ENCODE measurements at regions not wholly inside any gene's neighbourhood (a gene's known extent, or its start where the extent isn't known, plus 50 kb on each side); places are given as distances from the start of the nearest gene placed in this dataset.

DNA sequence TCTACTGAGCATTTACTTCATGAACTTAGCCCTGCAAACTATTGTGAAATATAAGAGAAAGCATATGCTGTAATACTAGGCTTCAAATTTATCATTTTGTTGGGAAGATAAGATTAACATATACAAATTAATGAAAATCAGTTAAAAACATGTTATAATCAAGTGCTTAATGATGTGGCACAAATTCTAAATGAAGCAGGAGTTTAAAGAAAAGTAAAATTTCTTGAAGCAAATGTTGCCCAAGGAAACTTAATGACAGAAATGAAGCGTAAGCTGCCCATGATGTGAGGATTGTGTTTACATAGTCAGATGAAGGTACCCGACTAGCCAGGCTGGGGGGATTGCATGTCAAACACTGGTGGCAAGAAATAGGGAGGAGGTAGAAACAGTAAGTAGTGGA is 103.1 kb upstream of the GAP43 start:
- no peaks in the 10 kb centered on the region for H3K9me3 ChIP-seq (ENCODE audit: control insufficient read depth, insufficient read depth, low read depth, low read length)
- no peaks in the 10 kb centered on the region for H3K27me3 ChIP-seq (ENCODE audit: control insufficient read depth, insufficient read depth, low read length)
- H3K27ac ChIP-seq (ENCODE audit: low read depth, low read length): no peak overlapping the region
- H3K9ac ChIP-seq (ENCODE audit: low read length): no peak overlapping the region
- no peaks in the 10 kb centered on the region for H3K36me3 ChIP-seq (ENCODE audit: control insufficient read depth, insufficient read depth, low read length)
- peaks cover 30% of the 10 kb centered on the region for H3K4me1 ChIP-seq (ENCODE audit: control insufficient read depth, insufficient read depth, low read length)
- no peak overlapping the region for H3K4me3 ChIP-seq (ENCODE audit: low read depth, low read length)

GRCh38 chr3:115520651-115521245 is 102.6 kb upstream of the GAP43 start:
- H3K27ac ChIP-seq (ENCODE audit: low read depth, low read length): no peak overlapping the region
- no peak overlapping the region for H3K4me3 ChIP-seq (ENCODE audit: low read depth, low read length)
- H3K9me3 ChIP-seq (ENCODE audit: control insufficient read depth, insufficient read depth, low read depth, low read length): no peaks in the 10 kb centered on the region
- no peaks in the 10 kb centered on the region for H3K36me3 ChIP-seq (ENCODE audit: control insufficient read depth, insufficient read depth, low read length)
- H3K4me1 ChIP-seq (ENCODE audit: control insufficient read depth, insufficient read depth, low read length): peaks cover 30% of the 10 kb centered on the region
- H3K9ac ChIP-seq (ENCODE audit: low read length): no peak overlapping the region
- no peaks in the 10 kb centered on the region for H3K27me3 ChIP-seq (ENCODE audit: control insufficient read depth, insufficient read depth, low read length)

- Histone ChIP-seq H3K4me1 (ENCODE audit: control insufficient read depth, insufficient read depth, low read length) (peaks cover 17% of the 10 kb centered on the region), H3K27ac (ENCODE audit: low read depth, low read length) (no peak overlapping the region), H3K27me3 (ENCODE audit: control insufficient read depth, insufficient read depth, low read length) (no peaks in the 10 kb centered on the region), H3K9ac (ENCODE audit: low read length) (no peak overlapping the region), H3K9me3 (ENCODE audit: control insufficient read depth, insufficient read depth, low read depth, low read length) (no peaks in the 10 kb centered on the region), H3K4me3 (ENCODE audit: low read depth, low read length) (no peak overlapping the region), H3K36me3 (ENCODE audit: control insufficient read depth, insufficient read depth, low read length) (no peaks in the 10 kb centered on the region)
Measured at GRCh38 chr3:115523458-115523857, 99.9 kb upstream of the GAP43 start.

DNA sequence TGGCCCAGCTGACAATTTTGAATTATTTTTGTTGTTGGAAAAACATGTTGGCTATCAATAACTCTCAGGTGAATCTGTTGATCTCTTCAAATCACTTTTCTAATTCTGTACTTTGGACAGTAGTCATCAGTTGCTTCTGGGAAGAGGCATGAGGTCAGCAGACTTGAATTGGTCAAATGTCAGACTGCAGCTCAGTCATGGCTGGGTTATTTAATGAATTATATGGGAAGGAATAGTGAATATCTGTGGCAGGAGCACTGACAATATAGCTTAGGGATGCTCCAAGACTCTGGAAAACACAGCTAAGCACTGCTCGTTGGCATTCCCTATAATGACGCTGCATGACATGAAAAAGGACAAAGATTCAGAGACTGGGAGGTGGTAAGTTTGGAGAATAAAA is 98.8 kb upstream of the GAP43 start:
- no peak overlapping the region for H3K27ac ChIP-seq (ENCODE audit: low read depth, low read length)
- H3K9ac ChIP-seq (ENCODE audit: low read length): no peak overlapping the region
- H3K27me3 ChIP-seq (ENCODE audit: control insufficient read depth, insufficient read depth, low read length): no peaks in the 10 kb centered on the region
- no peak overlapping the region for H3K4me3 ChIP-seq (ENCODE audit: low read depth, low read length)
- no peaks in the 10 kb centered on the region for H3K9me3 ChIP-seq (ENCODE audit: control insufficient read depth, insufficient read depth, low read depth, low read length)
- H3K4me1 ChIP-seq (ENCODE audit: control insufficient read depth, insufficient read depth, low read length): peaks cover 9% of the 10 kb centered on the region; the same call in 1 of the 2 replicates
- no peaks in the 10 kb centered on the region for H3K36me3 ChIP-seq (ENCODE audit: control insufficient read depth, insufficient read depth, low read length)

DNA sequence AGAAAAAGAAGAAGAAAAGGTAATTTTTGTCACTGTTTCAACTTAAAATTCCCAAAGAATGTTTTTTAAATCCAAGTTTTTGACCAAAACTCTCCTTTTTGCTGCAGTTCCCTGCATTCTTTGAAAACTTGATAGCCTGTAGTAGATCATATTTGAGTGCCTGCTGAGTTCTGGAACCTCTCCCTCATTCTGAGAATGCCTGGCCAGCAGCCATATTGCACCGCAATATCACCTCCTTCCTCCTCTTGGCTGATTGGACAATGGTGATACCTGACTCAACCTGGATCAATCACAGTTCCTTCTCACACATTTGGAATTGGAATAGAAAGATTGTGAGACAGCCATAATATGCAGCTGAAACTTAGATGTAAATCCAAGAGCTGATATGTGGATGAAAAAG is 97.6 kb upstream of the GAP43 start:
- no peaks in the 10 kb centered on the region for H3K27me3 ChIP-seq (ENCODE audit: control insufficient read depth, insufficient read depth, low read length)
- H3K4me1 ChIP-seq (ENCODE audit: control insufficient read depth, insufficient read depth, low read length): peaks cover 5% of the 10 kb centered on the region; the same call in 1 of the 2 replicates
- H3K9me3 ChIP-seq (ENCODE audit: control insufficient read depth, insufficient read depth, low read depth, low read length): no peaks in the 10 kb centered on the region
- no peak overlapping the region for H3K27ac ChIP-seq (ENCODE audit: low read depth, low read length)
- H3K36me3 ChIP-seq (ENCODE audit: control insufficient read depth, insufficient read depth, low read length): no peaks in the 10 kb centered on the region
- no peak overlapping the region for H3K4me3 ChIP-seq (ENCODE audit: low read depth, low read length)
- H3K9ac ChIP-seq (ENCODE audit: low read length): no peak overlapping the region

- Histone ChIP-seq H3K36me3 (ENCODE audit: control insufficient read depth, insufficient read depth, low read length) (no peaks in the 10 kb centered on the region), H3K9me3 (ENCODE audit: control insufficient read depth, insufficient read depth, low read depth, low read length) (peaks cover 4% of the 10 kb centered on the region; the same call in 1 of the 2 replicates)
Measured at GRCh38 chr3:115533218-115533617, 90.1 kb upstream of the GAP43 start.

DNA sequence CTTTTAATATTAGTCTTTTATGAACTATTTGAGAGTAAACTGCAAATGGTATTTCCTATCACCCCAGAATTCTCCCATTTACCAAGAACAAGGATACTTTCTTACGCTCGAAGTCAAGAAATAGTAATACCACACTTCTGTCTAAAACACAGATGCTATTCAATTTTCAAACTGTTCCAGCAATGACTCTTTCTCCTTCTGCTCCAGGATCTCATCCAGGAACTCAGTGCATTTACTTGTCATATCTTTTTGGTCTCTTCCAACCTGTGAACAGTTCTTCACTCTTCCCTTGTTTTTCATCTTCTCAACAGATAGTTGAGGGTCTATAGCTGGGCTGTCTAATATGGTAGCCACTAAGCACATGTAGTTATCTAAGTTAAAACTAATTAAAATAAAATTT is 87.1 kb upstream of the GAP43 start:
- Histone ChIP-seq H3K36me3 (ENCODE audit: control insufficient read depth, insufficient read depth, low read length) (no peaks in the 10 kb centered on the region), H3K27ac (ENCODE audit: low read depth, low read length) (no peak overlapping the region), H3K9me3 (ENCODE audit: control insufficient read depth, insufficient read depth, low read depth, low read length) (peaks cover 3% of the 10 kb centered on the region; the same call in 1 of the 2 replicates), H3K9ac (ENCODE audit: low read length) (no peak overlapping the region), H3K4me1 (ENCODE audit: control insufficient read depth, insufficient read depth, low read length) (no peaks in the 10 kb centered on the region), H3K4me3 (ENCODE audit: low read depth, low read length) (no peak overlapping the region), H3K27me3 (ENCODE audit: control insufficient read depth, insufficient read depth, low read length) (no peaks in the 10 kb centered on the region)

More at GRCh38 chr3:115533218-115533617, 90.1 kb upstream of the GAP43 start:
- Histone ChIP-seq H3K27ac (ENCODE audit: low read depth, low read length) (no peak overlapping the region), H3K4me1 (ENCODE audit: control insufficient read depth, insufficient read depth, low read length) (no peaks in the 10 kb centered on the region), H3K4me3 (ENCODE audit: low read depth, low read length) (no peak overlapping the region), H3K27me3 (ENCODE audit: control insufficient read depth, insufficient read depth, low read length) (no peaks in the 10 kb centered on the region), H3K9ac (ENCODE audit: low read length) (no peak overlapping the region)

- Histone ChIP-seq H3K27me3 (ENCODE audit: control insufficient read depth, insufficient read depth, low read length) (no peaks in the 10 kb centered on the region), H3K9ac (ENCODE audit: low read length) (no peak overlapping the region), H3K9me3 (ENCODE audit: control insufficient read depth, insufficient read depth, low read depth, low read length) (no peaks in the 10 kb centered on the region), H3K36me3 (ENCODE audit: control insufficient read depth, insufficient read depth, low read length) (no peaks in the 10 kb centered on the region), H3K4me3 (ENCODE audit: low read depth, low read length) (no peak overlapping the region), H3K4me1 (ENCODE audit: control insufficient read depth, insufficient read depth, low read length) (no peaks in the 10 kb centered on the region), H3K27ac (ENCODE audit: low read depth, low read length) (no peak overlapping the region)
Measured at GRCh38 chr3:115537669-115538068, 85.6 kb upstream of the GAP43 start.

GRCh38 chr3:115547207-115547606 is 76.1 kb upstream of the GAP43 start:
- no peak overlapping the region for H3K4me3 ChIP-seq (ENCODE audit: low read depth, low read length)

DNA sequence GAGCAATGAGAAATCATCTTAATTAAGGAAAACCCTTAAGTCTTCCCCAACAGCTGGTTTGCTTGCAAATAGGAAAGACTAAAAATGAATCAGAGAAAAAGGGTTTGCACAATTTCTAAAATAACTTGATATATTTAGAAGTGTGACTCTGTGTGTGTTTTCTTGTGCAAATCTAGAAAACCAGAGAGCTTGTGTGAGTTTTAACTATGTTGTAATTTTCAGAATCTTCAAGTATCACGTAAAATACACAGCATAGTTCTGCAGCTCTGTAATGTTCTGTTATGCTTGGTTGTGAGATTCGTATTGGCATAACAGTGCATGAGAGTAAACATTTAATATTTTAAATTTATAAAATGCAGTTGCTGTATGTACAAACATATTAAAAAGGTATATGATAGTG is 74.7 kb upstream of the GAP43 start:
- Histone ChIP-seq H3K4me3 (ENCODE audit: low read depth, low read length) (no peak overlapping the region), H3K4me1 (ENCODE audit: control insufficient read depth, insufficient read depth, low read length) (peaks cover under 1% of the 10 kb centered on the region; the same call in 1 of the 2 replicates), H3K9ac (ENCODE audit: low read length) (no peak overlapping the region), H3K27ac (ENCODE audit: low read depth, low read length) (no peak overlapping the region), H3K36me3 (ENCODE audit: control insufficient read depth, insufficient read depth, low read length) (no peaks in the 10 kb centered on the region), H3K9me3 (ENCODE audit: control insufficient read depth, insufficient read depth, low read depth, low read length) (no peaks in the 10 kb centered on the region), H3K27me3 (ENCODE audit: control insufficient read depth, insufficient read depth, low read length) (no peaks in the 10 kb centered on the region)

More at GRCh38 chr3:115547207-115547606, 76.1 kb upstream of the GAP43 start:
- Histone ChIP-seq H3K27me3 (ENCODE audit: control insufficient read depth, insufficient read depth, low read length) (no peaks in the 10 kb centered on the region), H3K4me1 (ENCODE audit: control insufficient read depth, insufficient read depth, low read length) (no peaks in the 10 kb centered on the region), H3K9me3 (ENCODE audit: control insufficient read depth, insufficient read depth, low read depth, low read length) (no peaks in the 10 kb centered on the region), H3K9ac (ENCODE audit: low read length) (no peak overlapping the region), H3K36me3 (ENCODE audit: control insufficient read depth, insufficient read depth, low read length) (no peaks in the 10 kb centered on the region), H3K27ac (ENCODE audit: low read depth, low read length) (no peak overlapping the region)

GRCh38 chr3:115549071-115549470 is 74.2 kb upstream of the GAP43 start:
- H3K36me3 ChIP-seq (ENCODE audit: control insufficient read depth, insufficient read depth, low read length): no peaks in the 10 kb centered on the region
- peaks cover 5% of the 10 kb centered on the region; the same call in 1 of the 2 replicates for H3K4me1 ChIP-seq (ENCODE audit: control insufficient read depth, insufficient read depth, low read length)
- H3K27ac ChIP-seq (ENCODE audit: low read depth, low read length): no peak overlapping the region
- H3K9me3 ChIP-seq (ENCODE audit: control insufficient read depth, insufficient read depth, low read depth, low read length): no peaks in the 10 kb centered on the region
- no peak overlapping the region for H3K4me3 ChIP-seq (ENCODE audit: low read depth, low read length)
- no peak overlapping the region for H3K9ac ChIP-seq (ENCODE audit: low read length)
- H3K27me3 ChIP-seq (ENCODE audit: control insufficient read depth, insufficient read depth, low read length): no peaks in the 10 kb centered on the region
